GM12878 (cell line): ENCODE measurements at regions not wholly inside any gene's neighbourhood (a gene's known extent, or its start where the extent isn't known, plus 50 kb on each side); places are given as distances from the start of the nearest gene placed in this dataset.

ENCODE experiments used
- ATAC-seq: fragments of 200-7000 bp; cut with Tn5 transposase; 3 replicates; pipeline ENCODE4 v1.9.1; 2020; ENCODE audit warnings: mild to moderate bottlenecking, moderate library complexity
- BruUV-seq: library from RNA; stranded (reverse); fragments of 400-500 nt; replicated peaks from 2 replicates; lab custom pipeline; 2021; lab: Mats Ljungman, UMichigan
- CTCF ChIA-PET: fragments of 300-600 bp; sonication (Branson Sonifier 250); formaldehyde crosslinking; extraction: SDS; loops from one replicate; lab custom pipeline; 2021; ENCODE audit warnings: inconsistent platforms; lab: Yijun Ruan, JAX
- POLR2A ChIA-PET: fragments of 350-600 bp; formaldehyde crosslinking; extraction: SDS; loops from one replicate; lab custom pipeline; 2021; ENCODE audit warnings: inconsistent platforms; lab: Charles Lee
- RAD21 ChIA-PET: fragments of 300-600 bp; sonication (Branson Sonifier 250); formaldehyde crosslinking; loops from one replicate; lab custom pipeline; 2023; ENCODE audit warnings: antibody characterized with exemption; ENCODE audit not compliant: unreplicated experiment; lab: Charles Lee
- SMC1A ChIA-PET: fragments of 300-600 bp; sonication (Branson Sonifier 250); formaldehyde crosslinking; loops from one replicate; lab custom pipeline; 2023; ENCODE audit not compliant: unreplicated experiment, uncharacterized antibody; lab: Charles Lee
- DNase-seq: peaks from one replicate; pipeline ENCODE4 v3.0.0-alpha.2; 2011; ENCODE audit warnings: low read depth, low spot score
- FAIRE-seq: peaks from 3 replicates; lab custom pipeline; 2011; peaks lifted over from hg19 to GRCh38; lab: Jason Lieb, UNC
- H2AFZ ChIP-seq: 2 replicates; pipeline ENCODE4 v1.6.0; 2011; ENCODE audit warnings: low read depth, low read length, control low read depth; ENCODE audit not compliant: control insufficient read depth
- H3K27ac ChIP-seq: 2 replicates; pipeline ENCODE4 v1.5.1; 2011; ENCODE audit warnings: control low read depth; ENCODE audit not compliant: control insufficient read depth, insufficient read depth
- H3K27me3 ChIP-seq, 2 experiments: replicated peaks in 1 of 2; 2 replicates each; pipeline versions ENCODE4 v1.6.0 to v1.6.1; 2011; ENCODE audit warnings: low read length in 1 of 2; ENCODE audit not compliant: control insufficient read depth in 2 of 2, insufficient read depth in 2 of 2
- H3K36me3 ChIP-seq, 2 experiments: 2 replicates each; pipeline ENCODE4 v1.5.1; 2011; ENCODE audit warnings: low read length in 1 of 2; ENCODE audit not compliant: control insufficient read depth in 2 of 2, insufficient read depth in 2 of 2
- H3K4me1 ChIP-seq: 2 replicates; pipeline ENCODE4 v1.6.1; 2011; ENCODE audit warnings: mild to moderate bottlenecking, low read length, moderate library complexity, mixed read lengths; ENCODE audit not compliant: control insufficient read depth, insufficient read depth
- H3K4me2 ChIP-seq: 2 replicates; pipeline ENCODE4 v1.6.0; 2011; ENCODE audit warnings: control low read depth; ENCODE audit not compliant: control insufficient read depth, insufficient read depth
- H3K4me3 ChIP-seq: fragments of 200-600 bp; sonication (generic); 2 replicates; pipeline ENCODE4 v1.5.1; 2016
- H3K79me2 ChIP-seq: 2 replicates; pipeline ENCODE4 v1.6.0; 2011; ENCODE audit warnings: low read length; ENCODE audit not compliant: control insufficient read depth, insufficient read depth
- H3K9ac ChIP-seq: 2 replicates; pipeline ENCODE4 v1.8.0; 2011; ENCODE audit warnings: low read length, control low read depth, mixed read lengths; ENCODE audit not compliant: control insufficient read depth, insufficient read depth
- H3K9me3 ChIP-seq: replicated peaks from 3 replicates; pipeline ENCODE4 v1.5.1; 2011; ENCODE audit warnings: mild to moderate bottlenecking, low read length; ENCODE audit not compliant: control insufficient read depth, insufficient read depth
- H4K20me1 ChIP-seq: 2 replicates; pipeline ENCODE4 v1.6.0; 2011; ENCODE audit not compliant: control insufficient read depth, insufficient read depth
- HDAC2 ChIP-seq: fragments of 200-600 bp; sonication (generic); IDR thresholded peaks from 2 replicates; pipeline ENCODE4 v1.6.1; 2017
- MXI1 ChIP-seq: fragments of 150-350 bp; IDR thresholded peaks from 2 replicates; pipeline ENCODE4 v1.6.1; 2011; ENCODE audit warnings: low read depth, mild to moderate bottlenecking, inconsistent platforms, low read length, improper control_type of control experiment
- MYB ChIP-seq: fragments of 150-350 bp; IDR thresholded peaks from 2 replicates; pipeline ENCODE4 v1.6.1; 2014; ENCODE audit warnings: mild to moderate bottlenecking, low read depth, low read length, borderline replicate concordance
- SMARCA5 ChIP-seq: fragments of 450-650 bp; IDR thresholded peaks from 2 replicates; pipeline ENCODE4 v1.6.1; 2017; ENCODE audit warnings: mild to moderate bottlenecking
- ZBTB40 ChIP-seq: fragments of 450-650 bp; IDR thresholded peaks from 2 replicates; pipeline ENCODE4 v1.6.1; 2016; ENCODE audit warnings: mild to moderate bottlenecking, moderate library complexity, borderline replicate concordance
- WGBS: methylation state at CpG from one replicate; pipeline ENCODE4 v1.1.6; 2016; ENCODE audit warnings: low lambda C conversion rate; ENCODE audit not compliant: insufficient replicate concordance, insufficient coverage; ENCODE audit errors: missing lambda C conversion rate; 5-methylcytosine and 5-hydroxymethylcytosine counted together
- in situ Hi-C: fragments of 300-500 bp; cut with MboI; formaldehyde crosslinking; loops from 9 replicates; pipeline ENCODE4 v1.14.3; 2018; ENCODE audit warnings: mixed read lengths
- intact Hi-C: fragments of 100-400 bp; cut with micrococcal nuclease; formaldehyde crosslinking; loops from one replicate; pipeline ENCODE4 v1.14.2; 2022; ENCODE audit not compliant: unreplicated experiment

GRCh38 chr17:55659661-55660060 lies 63.0 kb downstream of the TMEM100 start:
- Histone ChIP-seq H3K9me3 (no peaks in the 10 kb centered on the region), H2AFZ (no peak overlapping the region), H3K4me1 (no peaks in the 10 kb centered on the region), H3K4me3 (no peak overlapping the region), H4K20me1 (no peaks in the 10 kb centered on the region), H3K36me3 (no peaks in the 10 kb centered on the region; a peak in 1 of 4 replicates), H3K79me2 (no peaks in the 10 kb centered on the region), H3K9ac (no peak overlapping the region), H3K4me2 (no peak overlapping the region), H3K27ac (no peak overlapping the region), H3K27me3 (no peaks in the 10 kb centered on the region; a peak in 1 of 4 replicates)
- WGBS, result 42% methylated on average over 2 of the region's 2 CpGs
- intact Hi-C loops, result no loop called here
- POLR2A ChIA-PET, result no interaction called here
- CTCF ChIA-PET, result interaction anchor here (0.6 kb wide), 1 partner anchor 59 kb away, joined by 3 read pairs; no protein-coding TSS in a partner anchor
- ATAC-seq (no peak), DNase-seq (no peak), FAIRE-seq (no peak)
- in situ Hi-C loops, result no loop called here
- BruUV-seq, result no TSS peak
- RAD21 ChIA-PET, result no interaction called here
- TF ChIP-seq MXI1 (no peak), HDAC2 (no peak), MYB (no peak), ZBTB40 (no peak), SMARCA5 (no peak)
- SMC1A ChIA-PET, result no interaction called here
